Right lobe of liver (tissue), 6 donors: ENCODE measurements at regions not wholly inside any gene's neighbourhood (a gene's known extent, or its start where the extent isn't known, plus 50 kb on each side); places are given as distances from the start of the nearest gene placed in this dataset.

Source experiments
- ATAC-seq, 4 donors: fragments of 200-7000 bp; cut with Tn5 transposase; one replicate each; pipeline ENCODE4 v1.9.1; 2020; ENCODE audit warnings: mild to moderate bottlenecking in 4 of 4, moderate library complexity in 4 of 4
- DNase-seq, 3 donors: peaks; one replicate each; pipeline ENCODE4 v3.0.0-alpha.2; 2020
- H3K27ac ChIP-seq, 3 donors: fragments of 200-600 bp; one replicate each; pipeline ENCODE4 v1.8.0; 2022
- H3K27me3 ChIP-seq, 2 donors: fragments of 200-600 bp; one replicate each; pipeline ENCODE4 v1.8.0; 2022
- H3K36me3 ChIP-seq, 4 donors: fragments of 200-600 bp; sonication (generic) in 1 of 4; one replicate each; pipeline versions ENCODE4 v1.5.1 to v1.8.0; 2017 to 2022; ENCODE audit warnings: control low read depth in 1 of 4
- H3K4me1 ChIP-seq, 4 donors: fragments of 200-600 bp; sonication (generic) in 1 of 4; one replicate each; pipeline versions ENCODE4 v1.5.1 to v1.8.0; 2017 to 2022; ENCODE audit warnings: control low read depth in 1 of 4
- H3K4me3 ChIP-seq, 3 donors: fragments of 200-600 bp; one replicate each; pipeline ENCODE4 v1.8.0; 2022
- H3K9me3 ChIP-seq, 4 donors: fragments of 200-600 bp; sonication (generic) in 1 of 4; one replicate each; pipeline versions ENCODE4 v1.5.1 to v1.8.0; 2017 to 2022; ENCODE audit warnings: control low read depth in 1 of 4
- CTCF ChIP-seq, 4 donors: fragments of 200-600 bp in 3 of 4; fragments of 450-650 bp in 1 of 4; IDR thresholded peaks; one replicate each; pipeline versions ENCODE4 v1.5.1 to v1.8.0; 2016 to 2022; ENCODE audit warnings: antibody characterized with exemption in 4 of 4, mild to moderate bottlenecking in 2 of 4
- POLR2A ChIP-seq: fragments of 450-650 bp; IDR thresholded peaks from one replicate; pipeline ENCODE4 v1.6.1; 2017; ENCODE audit warnings: antibody characterized with exemption, mild to moderate bottlenecking
- WGBS: methylation state at CpG from one replicate; pipeline ENCODE4 v1.1.6; 2018; ENCODE audit warnings: low coverage, low lambda C conversion rate; ENCODE audit not compliant: insufficient coverage; ENCODE audit errors: missing lambda C conversion rate; 5-methylcytosine and 5-hydroxymethylcytosine counted together
- intact Hi-C, 2 donors: fragments of 100-400 bp; cut with DNase I; formaldehyde crosslinking; loops; one replicate each; pipeline versions ENCODE4 v1.11.2 to v1.14.1; 2022
- donor health status: DM: no; HTN: yes; CAD: no.
- donor health status: DM: no; HTN: no; CAD: no.
- donor health status: DM: no; HTN: no; CAD: no.
- donor health status: DM: no; HTN: yes; CAD: no.
- donor health status: DM: no; HTN: yes; CAD: no.

- intact Hi-C loops: no loop called here
- ATAC-seq (no peak), DNase-seq (no peak)
- Histone ChIP-seq H3K27me3 (no peaks in the 10 kb centered on the region), H3K4me3 (no peak overlapping the region), H3K36me3 (no peaks in the 10 kb centered on the region), H3K4me1 (no peaks in the 10 kb centered on the region), H3K9me3 (no peaks in the 10 kb centered on the region), H3K27ac (no peak overlapping the region)
- 78% methylated on average over 4 of the region's 4 CpGs for WGBS
- TF ChIP-seq POLR2A: no peak
- TF ChIP-seq CTCF (IDR thresholded peaks at IDR 0.05): no peak
These were observed 541.6 kb downstream of the SLC4A3 start for GRCh38 chr2:220168891-220169546.

DNA sequence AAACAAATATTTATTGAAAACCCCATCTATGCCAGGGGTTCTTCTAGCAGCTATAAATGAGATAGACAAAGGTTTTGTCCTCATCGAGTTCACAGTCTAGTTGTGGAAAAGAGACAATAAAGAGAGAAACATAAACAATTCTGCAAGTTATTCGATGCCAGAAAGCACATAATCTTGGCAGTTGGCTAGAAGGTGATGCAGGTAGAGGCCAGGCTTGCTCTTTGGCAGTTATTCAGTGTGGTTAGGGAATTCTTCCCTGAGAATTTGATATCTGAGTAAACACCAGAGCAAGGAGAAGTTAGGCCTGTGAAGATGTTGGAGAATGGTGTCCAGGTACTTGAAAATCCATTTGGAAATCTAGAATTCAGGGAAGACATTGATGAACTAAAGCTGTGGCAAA, 547.4 kb downstream of the SLC4A3 start:
- WGBS: 40% methylated on average over 2 of the region's 2 CpGs
- TF ChIP-seq POLR2A (no peak), CTCF (IDR thresholded peaks at IDR 0.05) (no peak)
- no peaks in the 10 kb centered on the region for H3K36me3 ChIP-seq

GRCh38 chr2:220175967-220176366, 548.5 kb downstream of the SLC4A3 start:
- DNase-seq (no peak), ATAC-seq (no peak)
- Histone ChIP-seq H3K27ac (no peak overlapping the region), H3K27me3 (no peaks in the 10 kb centered on the region), H3K9me3 (no peaks in the 10 kb centered on the region), H3K4me3 (no peak overlapping the region), H3K4me1 (no peaks in the 10 kb centered on the region), H3K36me3 (no peaks in the 10 kb centered on the region)
- intact Hi-C loops: no loop called here
- 80% methylated on average over 1 of the region's 2 CpGs for WGBS
- TF ChIP-seq POLR2A (no peak), CTCF (IDR thresholded peaks at IDR 0.05) (no peak)

More for the DNA sequence above, 547.4 kb downstream of the SLC4A3 start:
- H3K9me3 ChIP-seq: no peaks in the 10 kb centered on the region
- intact Hi-C loops: no loop called here
- no peak overlapping the region for H3K27ac ChIP-seq
- no peak for ATAC-seq
- no peak for DNase-seq
- H3K4me1 ChIP-seq: no peaks in the 10 kb centered on the region
- H3K27me3 ChIP-seq: no peaks in the 10 kb centered on the region
- H3K4me3 ChIP-seq: no peak overlapping the region

DNA sequence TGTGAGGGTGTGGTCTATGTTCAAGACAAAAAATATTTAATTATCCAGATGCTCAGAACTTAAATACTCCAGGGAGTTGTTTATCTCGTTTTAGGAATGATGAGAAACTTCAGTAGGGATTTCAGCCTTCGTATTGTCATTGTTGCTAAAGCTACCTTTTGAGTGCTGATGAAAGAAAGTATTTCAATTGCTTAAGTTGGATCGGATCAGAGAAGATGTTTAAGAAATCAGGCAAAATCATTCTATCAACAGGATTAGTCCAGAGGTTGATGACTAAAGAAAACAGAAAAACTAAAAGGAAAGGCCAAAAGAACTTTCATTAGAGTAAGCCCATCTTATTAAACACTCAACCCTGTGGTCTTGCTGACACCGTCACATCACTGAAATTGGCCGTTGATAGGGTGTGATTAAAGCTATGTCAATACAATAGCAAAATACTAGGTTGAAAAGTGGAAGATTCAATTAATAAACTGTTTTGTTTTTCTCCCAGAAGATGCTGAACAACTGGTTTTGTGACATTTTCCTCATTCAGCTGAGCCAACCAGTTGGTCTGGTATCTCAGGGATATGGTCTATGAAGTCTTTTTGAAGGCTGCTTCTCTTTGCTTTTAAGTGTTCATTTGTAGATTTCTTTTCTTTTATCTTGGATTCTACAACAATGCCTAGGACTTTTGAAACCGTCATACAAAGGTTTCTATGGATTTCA, 551.7 kb downstream of the SLC4A3 start:
- ATAC-seq: no peak
- Histone ChIP-seq H3K27me3 (no peaks in the 10 kb centered on the region), H3K36me3 (no peaks in the 10 kb centered on the region), H3K4me1 (no peaks in the 10 kb centered on the region), H3K9me3 (no peaks in the 10 kb centered on the region), H3K27ac (no peak overlapping the region), H3K4me3 (no peak overlapping the region)
- WGBS: 49% methylated on average over 6 of the region's 6 CpGs
- intact Hi-C loops: no loop called here
- no peak for TF ChIP-seq POLR2A
- no peak for TF ChIP-seq CTCF (IDR thresholded peaks at IDR 0.05)
- no peak for DNase-seq
